GM12878 (cell line): ENCODE measurements at regions not wholly inside any gene's neighbourhood (a gene's known extent, or its start where the extent isn't known, plus 50 kb on each side); places are given as distances from the start of the nearest gene placed in this dataset.

Experiments
- ATAC-seq: fragments of 200-7000 bp; cut with Tn5 transposase; 3 replicates; pipeline ENCODE4 v1.9.1; 2020; ENCODE audit warnings: mild to moderate bottlenecking, moderate library complexity
- BruUV-seq: library from RNA; stranded (reverse); fragments of 400-500 nt; replicated peaks from 2 replicates; lab custom pipeline; 2021; lab: Mats Ljungman, UMichigan
- CTCF ChIA-PET: fragments of 300-600 bp; sonication (Branson Sonifier 250); formaldehyde crosslinking; extraction: SDS; loops from one replicate; lab custom pipeline; 2021; ENCODE audit warnings: inconsistent platforms; lab: Yijun Ruan, JAX
- POLR2A ChIA-PET: fragments of 350-600 bp; formaldehyde crosslinking; extraction: SDS; loops from one replicate; lab custom pipeline; 2021; ENCODE audit warnings: inconsistent platforms; lab: Charles Lee
- RAD21 ChIA-PET: fragments of 300-600 bp; sonication (Branson Sonifier 250); formaldehyde crosslinking; loops from one replicate; lab custom pipeline; 2023; ENCODE audit warnings: antibody characterized with exemption; ENCODE audit not compliant: unreplicated experiment; lab: Charles Lee
- SMC1A ChIA-PET: fragments of 300-600 bp; sonication (Branson Sonifier 250); formaldehyde crosslinking; loops from one replicate; lab custom pipeline; 2023; ENCODE audit not compliant: unreplicated experiment, uncharacterized antibody; lab: Charles Lee
- DNase-seq: peaks from one replicate; pipeline ENCODE4 v3.0.0-alpha.2; 2011; ENCODE audit warnings: low read depth, low spot score
- FAIRE-seq: peaks from 3 replicates; lab custom pipeline; 2011; peaks lifted over from hg19 to GRCh38; lab: Jason Lieb, UNC
- H2AFZ ChIP-seq: 2 replicates; pipeline ENCODE4 v1.6.0; 2011; ENCODE audit warnings: low read depth, low read length, control low read depth; ENCODE audit not compliant: control insufficient read depth
- H3K27ac ChIP-seq: 2 replicates; pipeline ENCODE4 v1.5.1; 2011; ENCODE audit warnings: control low read depth; ENCODE audit not compliant: control insufficient read depth, insufficient read depth
- H3K27me3 ChIP-seq, 2 experiments: replicated peaks in 1 of 2; 2 replicates each; pipeline versions ENCODE4 v1.6.0 to v1.6.1; 2011; ENCODE audit warnings: low read length in 1 of 2; ENCODE audit not compliant: control insufficient read depth in 2 of 2, insufficient read depth in 2 of 2
- H3K36me3 ChIP-seq, 2 experiments: 2 replicates each; pipeline ENCODE4 v1.5.1; 2011; ENCODE audit warnings: low read length in 1 of 2; ENCODE audit not compliant: control insufficient read depth in 2 of 2, insufficient read depth in 2 of 2
- H3K4me1 ChIP-seq: 2 replicates; pipeline ENCODE4 v1.6.1; 2011; ENCODE audit warnings: mild to moderate bottlenecking, low read length, moderate library complexity, mixed read lengths; ENCODE audit not compliant: control insufficient read depth, insufficient read depth
- H3K4me2 ChIP-seq: 2 replicates; pipeline ENCODE4 v1.6.0; 2011; ENCODE audit warnings: control low read depth; ENCODE audit not compliant: control insufficient read depth, insufficient read depth
- H3K4me3 ChIP-seq: fragments of 200-600 bp; sonication (generic); 2 replicates; pipeline ENCODE4 v1.5.1; 2016
- H3K79me2 ChIP-seq: 2 replicates; pipeline ENCODE4 v1.6.0; 2011; ENCODE audit warnings: low read length; ENCODE audit not compliant: control insufficient read depth, insufficient read depth
- H3K9ac ChIP-seq: 2 replicates; pipeline ENCODE4 v1.8.0; 2011; ENCODE audit warnings: low read length, control low read depth, mixed read lengths; ENCODE audit not compliant: control insufficient read depth, insufficient read depth
- H3K9me3 ChIP-seq: replicated peaks from 3 replicates; pipeline ENCODE4 v1.5.1; 2011; ENCODE audit warnings: mild to moderate bottlenecking, low read length; ENCODE audit not compliant: control insufficient read depth, insufficient read depth
- H4K20me1 ChIP-seq: 2 replicates; pipeline ENCODE4 v1.6.0; 2011; ENCODE audit not compliant: control insufficient read depth, insufficient read depth
- BRCA1 ChIP-seq: IDR thresholded peaks from 2 replicates; pipeline ENCODE4 v1.6.1; 2011; ENCODE audit warnings: low read depth, low read length, improper control_type of control experiment
- HDAC6 ChIP-seq: fragments of 200-600 bp; sonication (generic); IDR thresholded peaks from one replicate; pipeline ENCODE4 v1.8.0; 2017; ENCODE audit warnings: antibody characterized with exemption; ENCODE audit not compliant: unreplicated experiment
- HDGF ChIP-seq: fragments of 450-650 bp; IDR thresholded peaks from 2 replicates; pipeline ENCODE4 v1.6.1; 2016; ENCODE audit warnings: antibody characterized with exemption
- JUNB ChIP-seq: IDR thresholded peaks from 2 replicates; pipeline ENCODE4 v1.6.1; 2016; ENCODE audit warnings: antibody characterized with exemption, mild to moderate bottlenecking
- KLF5 ChIP-seq: fragments of 450-650 bp; IDR thresholded peaks from 2 replicates; pipeline ENCODE4 v1.6.1; 2014; ENCODE audit warnings: mild to moderate bottlenecking; ENCODE audit not compliant: partially characterized antibody
- MTA3 ChIP-seq: IDR thresholded peaks from 2 replicates; pipeline ENCODE4 v1.6.1; 2012; ENCODE audit warnings: low read length, inconsistent platforms, borderline replicate concordance
- MXI1 ChIP-seq: fragments of 150-350 bp; IDR thresholded peaks from 2 replicates; pipeline ENCODE4 v1.6.1; 2011; ENCODE audit warnings: low read depth, mild to moderate bottlenecking, inconsistent platforms, low read length, improper control_type of control experiment
- MYB ChIP-seq: fragments of 150-350 bp; IDR thresholded peaks from 2 replicates; pipeline ENCODE4 v1.6.1; 2014; ENCODE audit warnings: mild to moderate bottlenecking, low read depth, low read length, borderline replicate concordance
- SMAD1 ChIP-seq: fragments of 450-650 bp; IDR thresholded peaks from 2 replicates; pipeline ENCODE4 v1.6.1; 2018; ENCODE audit warnings: mild to moderate bottlenecking, low read depth; ENCODE audit not compliant: partially characterized antibody
- STAT1 ChIP-seq: fragments of 450-650 bp; conservative IDR thresholded peaks from 2 replicates; pipeline ENCODE4 v1.6.1; 2014; ENCODE audit warnings: antibody characterized with exemption, mild to moderate bottlenecking
- TBL1XR1 ChIP-seq: IDR thresholded peaks from 2 replicates; pipeline ENCODE4 v1.6.1; 2012; ENCODE audit warnings: low read depth, low read length, improper control_type of control experiment
- WGBS: methylation state at CpG from one replicate; pipeline ENCODE4 v1.1.6; 2016; ENCODE audit warnings: low lambda C conversion rate; ENCODE audit not compliant: insufficient replicate concordance, insufficient coverage; ENCODE audit errors: missing lambda C conversion rate; 5-methylcytosine and 5-hydroxymethylcytosine counted together
- in situ Hi-C: fragments of 300-500 bp; cut with MboI; formaldehyde crosslinking; loops from 9 replicates; pipeline ENCODE4 v1.14.3; 2018; ENCODE audit warnings: mixed read lengths
- intact Hi-C: fragments of 100-400 bp; cut with micrococcal nuclease; formaldehyde crosslinking; loops from one replicate; pipeline ENCODE4 v1.14.2; 2022; ENCODE audit not compliant: unreplicated experiment
- TF ChIP-seq, protein P1 (sequence below): fragments of 450-650 bp; IDR thresholded peaks from 2 replicates; pipeline ENCODE4 v1.6.1; 2017; ENCODE audit warnings: borderline replicate concordance
- TF ChIP-seq, protein P2 (sequence below): IDR thresholded peaks from 2 replicates; pipeline ENCODE4 v1.6.1; 2011; ENCODE audit warnings: low read depth, mild to moderate bottlenecking, low read length, moderate library complexity, borderline replicate concordance; ENCODE audit errors: extremely low read depth
- TF ChIP-seq, protein P3 (sequence below): fragments of 450-650 bp; IDR thresholded peaks from 2 replicates; pipeline ENCODE4 v1.6.1; 2016; ENCODE audit warnings: mild to moderate bottlenecking, moderate library complexity, borderline replicate concordance

DNA sequence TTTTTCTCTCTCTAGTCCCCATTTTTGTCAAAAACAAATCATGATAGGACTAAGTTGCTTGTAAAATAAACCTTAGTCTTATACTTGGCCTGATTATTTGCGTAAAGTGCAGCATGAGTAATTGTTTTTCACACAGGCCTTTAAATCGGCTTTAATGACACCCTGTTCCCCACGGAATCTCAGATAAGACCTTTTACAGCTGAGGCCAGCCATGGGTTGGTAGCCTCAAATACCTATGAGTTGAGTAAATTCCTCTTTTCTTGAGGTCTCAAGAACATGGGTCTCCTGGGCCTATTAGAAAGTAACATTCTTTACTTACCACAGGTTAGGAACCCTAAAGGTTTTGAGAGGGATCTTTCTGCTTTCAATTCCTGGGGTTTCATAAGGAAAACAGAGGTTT, 761.0 kb upstream of the PHF14 start:
- POLR2A ChIA-PET, result no interaction called here
- no peak for ATAC-seq
- SMC1A ChIA-PET, result no interaction called here

DNA sequence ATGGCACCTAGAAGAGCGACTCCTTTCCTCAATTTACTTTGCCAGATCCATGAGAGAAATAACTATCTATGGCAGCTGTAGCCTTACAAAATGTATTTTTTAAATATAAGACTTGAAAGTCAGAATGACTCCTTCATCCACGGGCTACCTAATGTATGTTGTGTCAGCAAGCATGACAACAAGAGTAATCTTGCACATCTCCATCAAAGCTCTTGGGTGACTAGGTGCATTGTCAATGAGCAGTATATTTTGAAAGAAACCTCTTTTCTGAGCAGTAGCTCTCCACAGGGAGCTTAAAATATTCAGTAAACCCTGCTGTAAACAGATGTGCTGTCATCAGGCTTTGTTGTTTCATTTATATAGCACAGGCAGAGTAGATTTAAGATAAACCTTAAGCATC, 757.2 kb upstream of the PHF14 start:
- SMC1A ChIA-PET, result interaction anchor here (1.5 kb wide), 1 partner anchor 68 kb away, joined by 3 read pairs; no protein-coding TSS in a partner anchor
- WGBS, result 6% methylated on average over 2 of the region's 2 CpGs

More for the DNA sequence above, 761.0 kb upstream of the PHF14 start:
- Histone ChIP-seq H2AFZ (no peak overlapping the region), H3K36me3 (no peaks in the 10 kb centered on the region), H4K20me1 (no peaks in the 10 kb centered on the region), H3K4me3 (no peak overlapping the region), H3K4me2 (no peak overlapping the region), H3K9me3 (no peaks in the 10 kb centered on the region), H3K4me1 (no peaks in the 10 kb centered on the region), H3K27me3 (no peaks in the 10 kb centered on the region), H3K9ac (no peak overlapping the region), H3K79me2 (no peaks in the 10 kb centered on the region), H3K27ac (no peak overlapping the region)
- in situ Hi-C loops (no loop called here), intact Hi-C loops (no loop called here)
- 62% methylated on average over 3 of the region's 3 CpGs for WGBS
- ChIA-PET CTCF (no interaction called here), RAD21 (no interaction called here)
- DNase-seq (no peak), FAIRE-seq (no peak)
- BruUV-seq, result no TSS peak
- TF ChIP-seq STAT1, result no peak
- no peak for TF ChIP-seq KLF5
- TF ChIP-seq MTA3, result no peak
- no peak for TF ChIP-seq HDGF
- TF ChIP-seq, protein P1, sequence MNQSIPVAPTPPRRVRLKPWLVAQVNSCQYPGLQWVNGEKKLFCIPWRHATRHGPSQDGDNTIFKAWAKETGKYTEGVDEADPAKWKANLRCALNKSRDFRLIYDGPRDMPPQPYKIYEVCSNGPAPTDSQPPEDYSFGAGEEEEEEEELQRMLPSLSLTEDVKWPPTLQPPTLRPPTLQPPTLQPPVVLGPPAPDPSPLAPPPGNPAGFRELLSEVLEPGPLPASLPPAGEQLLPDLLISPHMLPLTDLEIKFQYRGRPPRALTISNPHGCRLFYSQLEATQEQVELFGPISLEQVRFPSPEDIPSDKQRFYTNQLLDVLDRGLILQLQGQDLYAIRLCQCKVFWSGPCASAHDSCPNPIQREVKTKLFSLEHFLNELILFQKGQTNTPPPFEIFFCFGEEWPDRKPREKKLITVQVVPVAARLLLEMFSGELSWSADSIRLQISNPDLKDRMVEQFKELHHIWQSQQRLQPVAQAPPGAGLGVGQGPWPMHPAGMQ, result no peak
- TF ChIP-seq, protein P2, sequence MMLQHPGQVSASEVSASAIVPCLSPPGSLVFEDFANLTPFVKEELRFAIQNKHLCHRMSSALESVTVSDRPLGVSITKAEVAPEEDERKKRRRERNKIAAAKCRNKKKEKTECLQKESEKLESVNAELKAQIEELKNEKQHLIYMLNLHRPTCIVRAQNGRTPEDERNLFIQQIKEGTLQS, result no peak
- no peak for TF ChIP-seq JUNB
- TF ChIP-seq BRCA1, result no peak

More for the DNA sequence above, 757.2 kb upstream of the PHF14 start:
- TF ChIP-seq SMAD1, result no peak
- TF ChIP-seq, protein P3, sequence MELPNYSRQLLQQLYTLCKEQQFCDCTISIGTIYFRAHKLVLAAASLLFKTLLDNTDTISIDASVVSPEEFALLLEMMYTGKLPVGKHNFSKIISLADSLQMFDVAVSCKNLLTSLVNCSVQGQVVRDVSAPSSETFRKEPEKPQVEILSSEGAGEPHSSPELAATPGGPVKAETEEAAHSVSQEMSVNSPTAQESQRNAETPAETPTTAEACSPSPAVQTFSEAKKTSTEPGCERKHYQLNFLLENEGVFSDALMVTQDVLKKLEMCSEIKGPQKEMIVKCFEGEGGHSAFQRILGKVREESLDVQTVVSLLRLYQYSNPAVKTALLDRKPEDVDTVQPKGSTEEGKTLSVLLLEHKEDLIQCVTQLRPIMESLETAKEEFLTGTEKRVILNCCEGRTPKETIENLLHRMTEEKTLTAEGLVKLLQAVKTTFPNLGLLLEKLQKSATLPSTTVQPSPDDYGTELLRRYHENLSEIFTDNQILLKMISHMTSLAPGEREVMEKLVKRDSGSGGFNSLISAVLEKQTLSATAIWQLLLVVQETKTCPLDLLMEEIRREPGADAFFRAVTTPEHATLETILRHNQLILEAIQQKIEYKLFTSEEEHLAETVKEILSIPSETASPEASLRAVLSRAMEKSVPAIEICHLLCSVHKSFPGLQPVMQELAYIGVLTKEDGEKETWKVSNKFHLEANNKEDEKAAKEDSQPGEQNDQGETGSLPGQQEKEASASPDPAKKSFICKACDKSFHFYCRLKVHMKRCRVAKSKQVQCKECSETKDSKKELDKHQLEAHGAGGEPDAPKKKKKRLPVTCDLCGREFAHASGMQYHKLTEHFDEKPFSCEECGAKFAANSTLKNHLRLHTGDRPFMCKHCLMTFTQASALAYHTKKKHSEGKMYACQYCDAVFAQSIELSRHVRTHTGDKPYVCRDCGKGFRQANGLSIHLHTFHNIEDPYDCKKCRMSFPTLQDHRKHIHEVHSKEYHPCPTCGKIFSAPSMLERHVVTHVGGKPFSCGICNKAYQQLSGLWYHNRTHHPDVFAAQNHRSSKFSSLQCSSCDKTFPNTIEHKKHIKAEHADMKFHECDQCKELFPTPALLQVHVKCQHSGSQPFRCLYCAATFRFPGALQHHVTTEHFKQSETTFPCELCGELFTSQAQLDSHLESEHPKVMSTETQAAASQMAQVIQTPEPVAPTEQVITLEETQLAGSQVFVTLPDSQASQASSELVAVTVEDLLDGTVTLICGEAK, result no peak
- TF ChIP-seq MXI1, result no peak
- no peak for TF ChIP-seq HDAC6
- TF ChIP-seq MYB, result no peak
- TF ChIP-seq TBL1XR1, result no peak
- H3K79me2 ChIP-seq, result no peaks in the 10 kb centered on the region
- ChIA-PET POLR2A (no interaction called here), RAD21 (no interaction called here), CTCF (no interaction called here)
- H4K20me1 ChIP-seq, result no peaks in the 10 kb centered on the region
- intact Hi-C loops, result no loop called here
- no peak overlapping the region for H3K4me2 ChIP-seq
- H3K4me3 ChIP-seq, result no peak overlapping the region
- no peak overlapping the region for H3K27ac ChIP-seq
- FAIRE-seq, result no peak
- no peak for DNase-seq
- H3K9ac ChIP-seq, result no peak overlapping the region
- no peaks in the 10 kb centered on the region for H3K27me3 ChIP-seq
- no peaks in the 10 kb centered on the region for H3K36me3 ChIP-seq
- in situ Hi-C loops, result no loop called here
- H2AFZ ChIP-seq, result no peak overlapping the region
- H3K4me1 ChIP-seq, result no peaks in the 10 kb centered on the region
- no TSS peak for BruUV-seq
- ATAC-seq, result no peak
- H3K9me3 ChIP-seq, result no peaks in the 10 kb centered on the region
